Astrocyte of the hippocampus (primary cell): ENCODE measurements at regions not wholly inside any gene's neighbourhood (a gene's known extent, or its start where the extent isn't known, plus 50 kb on each side); places are given as distances from the start of the nearest gene placed in this dataset.
"Not testable (repeated sequence)": the region's sequence is repeated elsewhere in the genome, so short reads cannot be mapped to it uniquely, and the experiment has no call there.

Source experiments
- DNase-seq: peaks from one replicate; pipeline ENCODE4 v3.0.0; 2011; ENCODE audit warnings: low read depth, low spot score

- DNase-seq: not testable (repeated sequence)
Observed at GRCh38 chr16:63388277-63388676, 1352.0 kb upstream of the CDH8 start.

- no peak for DNase-seq
Observed at GRCh38 chr16:63385714-63386432, 1349.6 kb upstream of the CDH8 start.

- no peak for DNase-seq
Observed at GRCh38 chr16:63373744-63374143, 1337.5 kb upstream of the CDH8 start.

GRCh38 chr16:63372815-63373214 is 1336.6 kb upstream of the CDH8 start:
- DNase-seq: no peak

GRCh38 chr16:63372283-63372682 is 1336.0 kb upstream of the CDH8 start:
- no peak for DNase-seq

GRCh38 chr16:63365649-63366304 is 1329.5 kb upstream of the CDH8 start:
- no peak for DNase-seq

- no peak for DNase-seq
Observed at GRCh38 chr16:63363738-63364137, 1327.5 kb upstream of the CDH8 start.

- peak; percentile 69 for DNase-seq
Observed at GRCh38 chr16:63361032-63361624, 1324.9 kb upstream of the CDH8 start.

GRCh38 chr16:63349961-63350360 is 1313.7 kb upstream of the CDH8 start:
- DNase-seq: no peak

GRCh38 chr16:63346000-63346399 is 1309.8 kb upstream of the CDH8 start:
- no peak for DNase-seq

- no peak for DNase-seq
Observed at GRCh38 chr16:63337264-63337663, 1301.0 kb upstream of the CDH8 start.

GRCh38 chr16:63331111-63331510 is 1294.9 kb upstream of the CDH8 start:
- DNase-seq: no peak

- no peak for DNase-seq
Observed at GRCh38 chr16:63326736-63327339, 1290.6 kb upstream of the CDH8 start.

- DNase-seq: peak; percentile 3
Observed at GRCh38 chr16:63323722-63324705, 1287.8 kb upstream of the CDH8 start.

GRCh38 chr16:63323055-63323454 is 1286.8 kb upstream of the CDH8 start:
- no peak for DNase-seq

GRCh38 chr16:63315229-63315628 is 1279.0 kb upstream of the CDH8 start:
- no peak for DNase-seq

- no peak for DNase-seq
Observed at GRCh38 chr16:63312346-63312745, 1276.1 kb upstream of the CDH8 start.

- no peak for DNase-seq
Observed at GRCh38 chr16:63311313-63311712, 1275.1 kb upstream of the CDH8 start.

- no peak for DNase-seq
Observed at GRCh38 chr16:63302811-63303210, 1266.6 kb upstream of the CDH8 start.

GRCh38 chr16:63301349-63301748 is 1265.1 kb upstream of the CDH8 start:
- no peak for DNase-seq

GRCh38 chr16:63298993-63299392 is 1262.8 kb upstream of the CDH8 start:
- DNase-seq: no peak
